GM08714 (cell line): ENCODE measurements at regions not wholly inside any gene's neighbourhood (a gene's known extent, or its start where the extent isn't known, plus 50 kb on each side); places are given as distances from the start of the nearest gene placed in this dataset.

Source experiments
- H3K4me3 ChIP-seq: fragments of 200-500 bp; sonication (Bioruptor generic); 2 replicates; pipeline ENCODE4 v1.5.1; 2014; ENCODE audit warnings: mild to moderate bottlenecking, low read length, inconsistent platforms
- ZNF274 ChIP-seq: IDR thresholded peaks from 2 replicates; pipeline ENCODE4 v1.6.1; 2012; ENCODE audit warnings: mild to moderate bottlenecking, low read depth, low read length

DNA sequence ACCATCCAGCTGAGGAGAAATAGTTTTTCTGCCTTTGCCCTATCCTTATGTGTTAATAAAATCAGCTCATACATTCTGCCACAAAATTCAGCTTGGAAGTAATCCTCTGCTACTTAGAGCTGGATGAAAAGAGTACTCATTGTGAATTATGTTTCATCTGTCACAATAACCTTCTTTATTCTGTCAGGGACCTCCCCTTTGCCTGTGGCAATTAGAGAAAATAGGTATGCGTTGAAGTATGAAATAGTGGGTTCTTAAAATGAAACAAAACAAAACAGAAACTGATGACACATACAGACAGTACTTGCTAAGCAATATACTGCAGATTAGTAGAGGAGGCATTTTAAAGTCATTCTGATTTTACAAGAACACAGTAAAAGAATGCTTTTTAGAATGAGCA lies 578.5 kb downstream of the USP25 start:
- H3K4me3 ChIP-seq, result no peak overlapping the region
- no peak for TF ChIP-seq ZNF274

DNA sequence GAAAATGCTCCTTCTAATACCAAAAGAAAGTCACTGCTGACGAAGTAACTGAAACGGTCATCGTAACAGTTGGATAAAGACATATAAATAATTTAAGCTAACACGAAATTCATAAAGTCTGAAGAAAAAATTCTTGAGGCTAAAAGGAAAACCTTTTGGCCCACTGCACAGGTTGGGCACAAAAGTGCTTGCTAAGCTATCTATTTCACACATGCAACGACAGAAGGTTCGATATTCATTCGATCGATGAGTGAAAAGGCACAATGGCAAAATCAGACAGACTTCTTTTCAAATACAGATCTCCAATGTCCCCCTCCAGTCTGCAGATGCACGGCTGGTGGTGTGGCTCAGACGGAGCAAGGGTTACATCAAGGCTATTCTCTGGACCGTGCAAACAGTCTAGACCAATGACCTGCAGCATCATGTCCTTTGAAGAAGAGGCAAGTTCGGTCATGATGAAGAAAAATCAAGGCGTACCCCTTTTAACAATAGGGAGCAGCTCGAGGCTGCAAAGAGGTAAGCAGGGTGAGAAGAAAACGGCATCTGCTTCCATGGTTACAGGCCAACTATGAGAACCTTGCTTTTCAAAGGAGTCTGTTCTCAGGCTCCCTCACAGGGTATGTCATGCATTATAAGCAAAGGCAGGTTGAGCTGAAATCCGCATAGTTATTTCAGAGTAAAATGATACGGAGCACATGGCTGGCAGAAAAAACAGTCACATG lies 579.6 kb downstream of the USP25 start:
- TF ChIP-seq ZNF274, result no peak
- no peak overlapping the region for H3K4me3 ChIP-seq

DNA sequence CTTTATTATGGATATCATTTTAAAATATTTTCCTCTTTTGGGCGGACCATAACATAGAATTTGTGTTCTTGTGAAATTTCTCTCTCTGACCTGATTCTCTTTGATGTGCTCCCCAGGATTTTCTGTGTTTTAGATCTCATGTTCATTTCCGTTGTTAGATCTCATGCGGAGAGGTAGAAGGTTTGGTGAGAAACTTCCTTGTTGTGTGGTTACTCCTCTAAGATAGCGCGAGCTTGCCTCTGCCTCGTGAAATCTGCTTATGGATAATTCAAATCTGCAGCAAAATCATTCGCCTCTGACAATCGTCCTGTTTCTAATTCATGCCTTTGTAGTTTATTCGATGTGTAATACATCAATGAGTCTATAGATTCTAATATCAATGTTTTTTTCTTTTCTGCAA lies 580.4 kb downstream of the USP25 start:
- no peak overlapping the region for H3K4me3 ChIP-seq
- TF ChIP-seq ZNF274, result no peak

DNA sequence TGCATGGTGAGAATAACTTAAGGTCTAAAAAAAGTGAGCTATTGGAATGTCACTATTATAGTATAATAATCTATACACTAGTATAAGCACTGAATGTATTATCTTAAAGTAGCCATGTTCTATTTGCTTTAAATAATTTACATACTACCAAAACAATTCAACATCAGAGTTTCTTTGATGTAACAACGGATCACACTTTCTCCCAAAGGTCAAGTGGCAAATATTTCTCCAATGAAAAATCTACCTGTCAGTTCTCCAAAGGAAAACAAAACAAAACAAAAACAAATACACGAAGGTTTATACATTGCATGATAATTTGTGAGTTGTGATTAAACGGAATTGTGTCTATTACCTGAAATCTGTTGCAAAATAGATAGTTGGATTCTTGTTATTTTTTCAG lies 581.4 kb downstream of the USP25 start:
- no peak for TF ChIP-seq ZNF274
- no peak overlapping the region for H3K4me3 ChIP-seq

DNA sequence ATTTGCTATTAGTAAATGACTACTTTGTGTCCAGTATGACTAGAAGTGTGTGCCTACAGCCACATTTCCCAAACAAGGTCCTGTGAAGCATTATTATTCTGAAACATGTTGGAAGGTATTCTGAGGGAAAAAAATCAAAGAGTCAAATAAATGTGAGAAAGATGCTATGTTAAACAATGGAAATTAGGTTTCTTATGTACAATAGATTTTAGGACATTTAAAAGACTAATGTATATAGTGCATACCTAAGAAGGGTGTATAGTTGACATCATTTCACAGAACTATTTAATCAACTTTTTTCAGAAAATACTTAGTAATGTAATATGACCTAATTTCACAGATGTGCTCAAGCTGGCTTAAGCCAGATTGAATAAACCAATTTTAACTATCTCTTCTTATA lies 582.5 kb downstream of the USP25 start:
- no peak overlapping the region for H3K4me3 ChIP-seq
- TF ChIP-seq ZNF274, result no peak

DNA sequence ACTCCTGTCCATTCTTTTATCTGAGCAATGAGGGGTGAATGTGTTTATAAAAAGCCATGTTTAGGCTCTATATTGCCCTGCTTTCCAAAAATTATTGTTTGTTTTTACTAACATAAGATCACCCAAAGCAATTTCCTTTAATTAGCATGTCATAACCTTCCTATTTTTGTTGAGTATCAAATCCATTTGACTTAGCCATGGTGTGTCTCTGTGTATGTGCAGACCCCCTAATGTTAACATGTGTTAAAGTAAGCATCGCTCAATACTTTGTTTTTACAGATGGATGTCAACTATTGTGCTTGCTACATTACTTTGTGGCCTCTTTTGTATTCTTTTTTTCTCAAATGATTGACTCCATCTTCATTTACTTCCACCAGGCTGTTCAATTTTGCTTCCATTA lies 585.4 kb downstream of the USP25 start:
- no peak for TF ChIP-seq ZNF274
- no peak overlapping the region for H3K4me3 ChIP-seq

DNA sequence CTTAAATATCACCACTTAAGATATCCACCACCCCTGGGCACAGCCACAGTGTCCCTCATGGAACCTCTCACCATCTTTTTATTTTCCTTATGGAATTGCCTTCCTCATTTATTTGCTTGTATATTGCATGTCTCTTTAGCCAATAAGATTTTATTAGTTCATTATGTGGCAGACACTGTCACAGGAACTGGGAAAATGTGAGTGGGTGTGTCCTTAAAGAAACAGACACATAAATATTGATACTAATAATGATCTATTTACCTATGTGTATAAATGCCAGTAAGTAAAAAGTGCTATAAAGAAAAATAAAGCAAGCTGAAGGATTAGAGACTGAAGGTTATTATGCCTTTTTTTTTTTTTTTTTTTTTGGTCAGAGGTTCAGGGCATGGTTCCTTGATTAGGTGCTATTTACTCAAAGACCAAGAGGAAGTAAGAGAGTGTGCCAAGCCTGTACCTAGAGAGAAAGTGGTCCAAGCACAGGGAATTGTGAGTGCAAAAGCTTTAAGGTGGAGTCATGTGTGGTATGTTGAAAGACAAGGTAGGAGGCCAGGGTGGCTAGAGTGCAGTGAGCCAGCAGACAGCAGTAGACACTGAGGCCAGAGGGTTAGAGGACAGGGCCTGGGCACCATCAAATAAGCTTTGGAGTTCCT lies 589.0 kb downstream of the USP25 start:
- TF ChIP-seq ZNF274, result no peak
- H3K4me3 ChIP-seq, result no peak overlapping the region

DNA sequence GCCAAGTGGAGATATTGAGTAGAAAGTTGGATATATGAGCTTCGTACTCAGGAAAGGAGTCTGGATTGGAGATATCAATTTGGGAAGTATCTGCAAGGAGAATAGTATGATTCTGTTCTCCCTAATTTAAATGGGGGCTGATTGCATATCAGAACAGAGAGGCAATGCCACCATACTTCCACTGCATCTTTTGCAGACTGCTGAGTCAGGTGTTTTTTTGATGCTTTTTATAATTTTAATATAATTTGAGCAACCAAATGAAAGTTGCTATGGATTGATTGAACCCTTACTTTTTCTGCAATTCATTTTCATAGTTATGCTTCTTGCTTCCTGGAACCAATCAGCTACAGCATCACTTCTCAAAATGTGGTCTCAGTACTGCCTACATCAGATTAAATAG lies 590.3 kb downstream of the USP25 start:
- no peak for TF ChIP-seq ZNF274
- H3K4me3 ChIP-seq, result no peak overlapping the region

DNA sequence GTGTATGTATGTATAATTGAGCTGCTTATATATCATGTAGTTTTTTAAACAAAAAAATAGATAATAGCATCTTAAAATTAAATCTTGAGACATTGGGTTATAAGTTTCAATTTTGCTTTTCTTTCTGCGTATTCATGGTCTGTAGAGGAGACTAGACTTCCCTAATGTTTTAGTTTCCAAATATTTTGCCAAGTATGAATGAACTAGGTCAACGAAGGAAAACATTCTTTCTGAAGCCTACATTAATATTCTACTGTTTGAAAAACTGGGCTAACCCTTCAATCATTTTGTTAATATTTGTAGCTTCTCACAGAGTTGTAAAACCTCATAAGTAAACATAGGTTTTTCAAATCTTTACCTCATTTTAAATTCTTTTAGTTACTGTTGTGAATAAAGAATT lies 592.7 kb downstream of the USP25 start:
- no peak overlapping the region for H3K4me3 ChIP-seq
- no peak for TF ChIP-seq ZNF274

DNA sequence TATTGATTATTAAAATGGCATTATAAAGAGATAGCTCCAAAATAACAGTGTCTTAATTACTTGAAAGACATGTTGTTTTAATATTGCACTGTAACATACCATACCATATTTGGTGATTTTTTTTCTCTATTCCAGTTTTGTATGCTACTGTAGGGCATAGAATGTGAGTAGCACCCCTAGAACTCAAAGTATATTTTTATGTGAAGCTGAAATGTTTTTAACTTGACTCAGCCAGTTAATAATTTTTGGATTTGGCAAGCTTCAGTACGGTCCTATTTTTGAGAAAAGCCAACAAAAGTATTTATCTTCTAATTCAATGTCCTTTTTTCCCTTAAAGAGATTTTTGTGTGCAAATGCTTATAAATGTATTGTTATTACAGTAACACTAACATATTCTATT lies 593.8 kb downstream of the USP25 start:
- no peak overlapping the region for H3K4me3 ChIP-seq
- no peak for TF ChIP-seq ZNF274

DNA sequence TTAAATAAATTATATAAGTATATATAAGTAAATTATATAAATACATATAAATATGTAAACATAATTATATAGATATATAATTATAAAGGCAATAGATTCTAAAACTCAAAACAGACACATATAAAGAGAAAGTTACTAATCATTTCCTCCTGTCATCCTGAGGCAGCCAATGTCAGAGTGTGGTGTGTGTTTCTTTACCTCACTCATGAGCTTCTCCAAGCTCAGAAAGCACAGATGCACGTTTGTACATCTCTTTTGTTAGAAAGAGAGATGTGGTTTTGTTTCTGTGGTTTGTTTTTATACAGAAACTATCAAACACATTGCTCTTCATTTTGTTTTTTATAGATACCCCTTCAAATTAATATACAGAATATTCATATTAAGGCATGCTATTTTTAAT lies 594.8 kb downstream of the USP25 start:
- no peak overlapping the region for H3K4me3 ChIP-seq
- TF ChIP-seq ZNF274, result no peak

DNA sequence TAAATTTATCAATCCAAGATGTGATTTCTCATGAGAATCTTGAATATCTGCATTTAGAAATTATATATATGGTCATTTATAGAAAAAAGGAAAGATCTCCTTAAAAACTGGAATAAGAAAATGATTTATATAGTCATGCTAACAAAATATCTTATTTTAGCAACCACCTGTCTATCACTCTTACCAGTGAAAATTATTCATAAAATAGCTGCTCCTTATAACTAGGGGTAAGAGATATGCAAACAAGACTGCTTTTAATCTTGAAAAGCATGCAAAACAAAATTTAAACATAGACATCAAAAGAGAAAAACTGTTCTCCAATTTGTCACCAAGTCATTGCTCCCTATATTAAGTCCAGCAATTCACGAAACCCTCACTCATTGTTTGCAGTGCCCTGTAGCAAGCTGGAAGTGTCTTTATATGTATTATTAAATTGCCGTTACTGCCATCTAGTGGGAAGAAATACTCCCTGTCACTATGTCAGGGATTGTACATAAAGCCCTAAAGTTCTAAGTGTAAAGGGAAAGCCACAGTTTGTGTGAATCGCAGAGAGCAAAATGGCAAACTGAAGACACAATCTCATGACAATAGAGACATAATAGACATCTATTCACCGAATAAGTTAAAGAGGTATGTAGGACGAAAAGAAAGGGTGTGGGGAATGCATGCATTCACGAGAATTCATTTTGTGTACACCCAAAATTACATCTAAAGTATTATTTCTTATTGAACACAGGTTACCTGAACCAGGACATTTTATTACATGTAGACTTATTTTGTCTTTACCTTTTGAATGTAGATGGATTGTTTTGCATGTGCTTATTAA lies 600.5 kb downstream of the USP25 start:
- TF ChIP-seq ZNF274, result no peak
- no peak overlapping the region for H3K4me3 ChIP-seq

DNA sequence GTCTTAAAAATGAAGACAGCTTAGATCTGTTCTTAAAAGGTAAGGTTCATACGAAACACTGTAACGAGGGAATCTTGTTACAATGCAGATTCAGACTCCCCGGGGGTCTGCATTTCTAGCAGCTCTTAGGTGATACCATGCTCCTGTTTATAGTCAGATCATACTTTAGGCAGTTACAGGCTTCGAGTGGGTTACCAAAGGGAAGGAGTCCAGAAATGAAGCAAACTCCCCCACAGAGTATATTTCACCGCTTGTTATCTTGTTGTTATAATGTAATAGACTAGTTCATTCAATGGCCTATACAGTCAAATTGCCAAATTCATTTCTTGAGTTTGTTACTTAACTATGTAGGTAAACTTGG lies 601.1 kb downstream of the USP25 start:
- TF ChIP-seq ZNF274, result no peak
- H3K4me3 ChIP-seq, result no peak overlapping the region

DNA sequence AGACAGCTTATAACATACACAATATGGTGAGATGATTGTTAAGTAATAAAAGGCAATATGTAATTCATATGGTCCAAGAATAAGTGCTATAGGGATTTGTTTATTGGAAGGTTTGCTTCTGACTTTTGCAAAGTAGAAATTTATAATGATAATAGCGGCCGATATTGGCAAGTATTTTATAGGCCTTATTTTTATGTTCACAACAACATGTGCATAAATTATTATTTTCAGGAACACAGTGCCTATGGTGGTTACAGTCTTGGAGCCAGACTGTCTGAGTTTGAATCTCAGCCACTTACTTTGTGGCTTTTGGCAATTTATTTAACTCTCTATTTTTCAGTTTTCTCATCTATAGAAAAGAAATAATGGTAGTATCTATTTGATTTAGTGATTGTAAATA lies 607.5 kb downstream of the USP25 start:
- no peak overlapping the region for H3K4me3 ChIP-seq
- no peak for TF ChIP-seq ZNF274

DNA sequence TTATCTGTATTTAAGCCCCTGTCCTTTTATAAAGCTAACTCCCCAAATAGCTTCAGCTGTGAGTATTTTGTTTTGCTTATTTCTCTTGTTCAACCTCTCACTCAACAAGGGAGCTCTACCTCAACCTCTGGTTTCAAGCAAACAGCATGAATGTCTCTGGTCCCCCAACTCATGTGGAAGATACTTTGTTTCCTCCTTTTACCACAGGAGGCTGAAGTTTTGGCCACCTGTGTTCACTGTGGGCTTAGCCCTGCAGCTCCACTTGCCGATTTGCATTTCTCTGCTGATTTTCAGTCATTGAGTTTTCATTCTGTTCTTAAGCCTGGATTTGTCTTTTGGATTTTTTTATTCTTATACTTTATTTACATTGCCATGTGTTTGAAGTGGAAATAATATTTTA lies 613.1 kb downstream of the USP25 start:
- no peak for TF ChIP-seq ZNF274
- H3K4me3 ChIP-seq, result no peak overlapping the region
